MM.1S (cell line): ENCODE measurements at regions not wholly inside any gene's neighbourhood (a gene's known extent, or its start where the extent isn't known, plus 50 kb on each side); places are given as distances from the start of the nearest gene placed in this dataset.

ENCODE experiments used
- DNase-seq: peaks from one replicate; pipeline ENCODE4 v3.0.0-alpha.2; 2015
- H2AFZ ChIP-seq: fragments of 300-600 bp; sonication (generic); 2 replicates; pipeline ENCODE4 v1.6.0; 2016; ENCODE audit warnings: antibody characterized with exemption, low read length
- H3F3A ChIP-seq: fragments of 300-600 bp; sonication (generic); 2 replicates; pipeline ENCODE4 v1.6.1; 2016; ENCODE audit warnings: mild to moderate bottlenecking, antibody characterized with exemption, low read length, moderate library complexity, mixed read lengths; ENCODE audit not compliant: insufficient read depth
- H3K27ac ChIP-seq: fragments of 300-600 bp; sonication (generic); 2 replicates; pipeline ENCODE4 v1.5.1; 2016; ENCODE audit warnings: mild to moderate bottlenecking, low read length
- H3K27me3 ChIP-seq: fragments of 300-600 bp; sonication (generic); replicated peaks from 2 replicates; pipeline ENCODE4 v1.6.0; 2016; ENCODE audit warnings: low read length; ENCODE audit not compliant: insufficient read depth
- H3K36me3 ChIP-seq: fragments of 300-600 bp; sonication (generic); replicated peaks from 2 replicates; pipeline ENCODE4 v1.6.1; 2016; ENCODE audit warnings: mild to moderate bottlenecking, low read length, mixed read lengths; ENCODE audit not compliant: insufficient read depth
- H3K4me1 ChIP-seq: fragments of 300-600 bp; sonication (generic); 2 replicates; pipeline ENCODE4 v1.6.1; 2016; ENCODE audit warnings: low read length, mixed read lengths
- H3K4me2 ChIP-seq: fragments of 300-600 bp; sonication (generic); 2 replicates; pipeline ENCODE4 v1.6.0; 2016; ENCODE audit warnings: low read depth, low read length
- H3K4me3 ChIP-seq: fragments of 300-600 bp; sonication (generic); 2 replicates; pipeline ENCODE4 v1.5.1; 2016; ENCODE audit warnings: low read length, mixed read lengths
- H3K79me2 ChIP-seq: fragments of 300-600 bp; sonication (generic); 2 replicates; pipeline ENCODE4 v1.6.1; 2016; ENCODE audit warnings: mixed run types, low read length, mixed read lengths
- H3K9ac ChIP-seq: fragments of 300-600 bp; sonication (generic); 2 replicates; pipeline ENCODE4 v1.6.1; 2016; ENCODE audit warnings: low read length, mixed read lengths
- H3K9me2 ChIP-seq: fragments of 300-600 bp; sonication (generic); replicated peaks from 2 replicates; pipeline ENCODE4 v1.6.1; 2016; ENCODE audit warnings: mild to moderate bottlenecking, low read length, mixed read lengths; ENCODE audit not compliant: insufficient read depth
- H3K9me3 ChIP-seq: fragments of 300-600 bp; sonication (generic); replicated peaks from 2 replicates; pipeline ENCODE4 v1.6.1; 2016; ENCODE audit warnings: mild to moderate bottlenecking, low read length, mixed read lengths; ENCODE audit not compliant: insufficient read depth
- H4K20me1 ChIP-seq: fragments of 300-600 bp; sonication (generic); 2 replicates; pipeline ENCODE4 v1.6.1; 2016; ENCODE audit warnings: mild to moderate bottlenecking, low read length, moderate library complexity, mixed read lengths; ENCODE audit not compliant: insufficient read depth
- EZH2 ChIP-seq: fragments of 300-600 bp; sonication (generic); optimal IDR thresholded peaks from 2 replicates; pipeline ENCODE3; 2017; ENCODE audit warnings: low read depth, mild to moderate bottlenecking, antibody characterized with exemption, low read length, mixed read lengths
- EZH2phosphoT487 ChIP-seq: fragments of 300-600 bp; sonication (generic); IDR thresholded peaks from 2 replicates; pipeline ENCODE4 v1.6.1; 2018; ENCODE audit warnings: antibody characterized with exemption, low read length
- TF ChIP-seq, protein P1 (sequence below): fragments of 300-600 bp; sonication (generic); IDR thresholded peaks from 2 replicates; pipeline ENCODE4 v1.5.1; 2016; ENCODE audit warnings: antibody characterized with exemption, low read length, mixed read lengths

DNA sequence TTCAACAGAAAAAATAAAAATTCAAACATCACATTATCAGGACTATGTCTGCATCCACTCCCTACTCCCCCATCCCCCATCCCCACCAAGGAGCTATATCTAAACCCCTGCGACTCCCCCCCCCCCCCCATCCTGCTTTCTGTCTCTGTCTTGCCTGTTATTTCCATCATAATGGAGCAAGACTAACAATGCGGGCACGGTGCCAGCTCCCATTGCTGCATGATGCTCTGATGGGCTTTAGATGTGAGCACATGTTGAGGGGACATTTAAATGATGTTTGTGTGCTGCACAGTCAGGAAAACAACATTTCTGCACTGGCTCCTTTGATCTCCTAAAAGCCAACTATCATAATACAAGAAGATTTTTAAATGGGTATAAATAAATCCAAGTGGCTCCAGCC, 644.2 kb upstream of the SETBP1 start:
- Histone ChIP-seq H3K27ac (no peak overlapping the region), H3K4me3 (no peak overlapping the region), H3K79me2 (no peaks in the 10 kb centered on the region), H3K9me2 (no peaks in the 10 kb centered on the region), H3K36me3 (no peaks in the 10 kb centered on the region), H2AFZ (no peak overlapping the region), H4K20me1 (no peaks in the 10 kb centered on the region), H3K4me1 (no peaks in the 10 kb centered on the region), H3F3A (no peaks in the 10 kb centered on the region), H3K9ac (no peak overlapping the region), H3K9me3 (no peaks in the 10 kb centered on the region), H3K4me2 (no peak overlapping the region), H3K27me3 (no peaks in the 10 kb centered on the region)
- TF ChIP-seq, protein P1, sequence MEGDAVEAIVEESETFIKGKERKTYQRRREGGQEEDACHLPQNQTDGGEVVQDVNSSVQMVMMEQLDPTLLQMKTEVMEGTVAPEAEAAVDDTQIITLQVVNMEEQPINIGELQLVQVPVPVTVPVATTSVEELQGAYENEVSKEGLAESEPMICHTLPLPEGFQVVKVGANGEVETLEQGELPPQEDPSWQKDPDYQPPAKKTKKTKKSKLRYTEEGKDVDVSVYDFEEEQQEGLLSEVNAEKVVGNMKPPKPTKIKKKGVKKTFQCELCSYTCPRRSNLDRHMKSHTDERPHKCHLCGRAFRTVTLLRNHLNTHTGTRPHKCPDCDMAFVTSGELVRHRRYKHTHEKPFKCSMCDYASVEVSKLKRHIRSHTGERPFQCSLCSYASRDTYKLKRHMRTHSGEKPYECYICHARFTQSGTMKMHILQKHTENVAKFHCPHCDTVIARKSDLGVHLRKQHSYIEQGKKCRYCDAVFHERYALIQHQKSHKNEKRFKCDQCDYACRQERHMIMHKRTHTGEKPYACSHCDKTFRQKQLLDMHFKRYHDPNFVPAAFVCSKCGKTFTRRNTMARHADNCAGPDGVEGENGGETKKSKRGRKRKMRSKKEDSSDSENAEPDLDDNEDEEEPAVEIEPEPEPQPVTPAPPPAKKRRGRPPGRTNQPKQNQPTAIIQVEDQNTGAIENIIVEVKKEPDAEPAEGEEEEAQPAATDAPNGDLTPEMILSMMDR: no peak
- no peak for TF ChIP-seq EZH2phosphoT487
- DNase-seq: no peak

DNA sequence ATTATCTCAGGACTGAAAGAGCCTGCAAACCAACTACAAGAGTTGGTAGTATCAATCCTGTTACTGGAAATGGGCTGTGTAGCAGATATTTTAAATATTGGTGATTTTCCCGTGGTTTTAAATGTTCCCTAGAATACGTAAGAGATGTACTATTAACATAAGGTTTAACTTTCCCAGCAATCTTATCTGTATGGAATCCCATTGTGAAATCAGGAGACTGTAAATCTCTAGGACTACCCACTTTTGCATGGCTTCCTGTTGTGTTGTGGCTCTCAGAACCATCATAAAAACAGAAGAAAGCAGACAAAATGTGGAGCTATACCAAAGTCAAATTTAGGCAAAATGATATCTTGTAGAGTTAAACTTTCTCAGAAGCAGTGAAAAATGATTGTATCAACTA, 641.5 kb upstream of the SETBP1 start:
- H3K79me2 ChIP-seq: no peaks in the 10 kb centered on the region
- H3K36me3 ChIP-seq: no peaks in the 10 kb centered on the region
- H3K9me3 ChIP-seq: no peaks in the 10 kb centered on the region
- H3K9me2 ChIP-seq: no peaks in the 10 kb centered on the region
- H3K4me2 ChIP-seq: no peak overlapping the region
- no peaks in the 10 kb centered on the region for H3K4me1 ChIP-seq
- no peaks in the 10 kb centered on the region for H3K27me3 ChIP-seq
- DNase-seq: no peak
- no peaks in the 10 kb centered on the region for H3F3A ChIP-seq
- TF ChIP-seq EZH2phosphoT487 (no peak), EZH2 (no peak)
- TF ChIP-seq, protein P1: no peak
- H3K9ac ChIP-seq: no peak overlapping the region
- no peak overlapping the region for H3K27ac ChIP-seq
- H4K20me1 ChIP-seq: no peaks in the 10 kb centered on the region
- no peak overlapping the region for H3K4me3 ChIP-seq
- no peak overlapping the region for H2AFZ ChIP-seq

DNA sequence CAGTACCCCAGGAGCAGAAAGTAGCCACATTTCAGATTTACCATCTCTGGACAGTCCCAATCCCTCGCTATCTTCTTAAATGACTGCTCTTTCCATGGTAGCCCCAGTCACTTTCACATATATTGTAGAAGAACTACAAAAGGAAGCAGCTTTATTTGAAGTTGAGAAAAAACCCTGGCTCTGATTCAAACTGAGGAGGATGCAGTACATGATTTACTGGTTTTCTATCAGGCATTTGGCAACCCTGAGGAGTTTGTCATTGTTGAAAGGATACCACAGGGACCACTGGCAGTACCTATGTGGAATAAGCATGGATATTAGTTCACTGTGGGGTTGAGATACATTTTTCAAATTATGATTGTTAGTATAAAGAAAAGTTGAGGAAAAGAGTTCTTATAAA, 640.9 kb upstream of the SETBP1 start:
- Histone ChIP-seq H2AFZ (no peak overlapping the region), H3K27ac (no peak overlapping the region), H3F3A (no peaks in the 10 kb centered on the region), H4K20me1 (no peaks in the 10 kb centered on the region), H3K9ac (no peak overlapping the region), H3K36me3 (no peaks in the 10 kb centered on the region), H3K27me3 (no peaks in the 10 kb centered on the region), H3K79me2 (no peaks in the 10 kb centered on the region), H3K4me3 (no peak overlapping the region), H3K9me2 (no peaks in the 10 kb centered on the region), H3K4me1 (no peaks in the 10 kb centered on the region), H3K9me3 (no peaks in the 10 kb centered on the region), H3K4me2 (no peak overlapping the region)
- DNase-seq: no peak
- TF ChIP-seq EZH2phosphoT487 (no peak), EZH2 (no peak)
- TF ChIP-seq, protein P1: no peak
